H1 (cell line): ENCODE measurements at regions not wholly inside any gene's neighbourhood (a gene's known extent, or its start where the extent isn't known, plus 50 kb on each side); places are given as distances from the start of the nearest gene placed in this dataset.

Source experiments
- CTCF ChIA-PET: fragments of 300-600 bp; sonication (Branson Sonifier 250); formaldehyde crosslinking; loops from one replicate; lab custom pipeline; 2021; ENCODE audit not compliant: partially characterized antibody; lab: Charles Lee
- POLR2A ChIA-PET: fragments of 300-600 bp; sonication (Branson Sonifier 250); formaldehyde crosslinking; loops from one replicate; lab custom pipeline; 2021; ENCODE audit warnings: inconsistent platforms; ENCODE audit not compliant: partially characterized antibody; lab: Charles Lee
- DNase-seq, 2 experiments: peaks; one replicate each; pipeline versions ENCODE4 v3.0.0 to v3.0.0-alpha.2; 2010 to 2022; ENCODE audit warnings: low spot score in 2 of 2, low read depth in 1 of 2, mixed read lengths in 1 of 2
- FAIRE-seq: peaks from 2 replicates; lab custom pipeline; 2011; peaks lifted over from hg19 to GRCh38; lab: Jason Lieb, UNC
- H2AFZ ChIP-seq: 2 replicates; pipeline ENCODE4 v1.8.1; 2012; ENCODE audit warnings: low read length, inconsistent platforms
- H2AK5ac ChIP-seq: 2 replicates; pipeline ENCODE4 v1.6.1; 2013; ENCODE audit warnings: low read depth, low read length
- H2BK120ac ChIP-seq: replicated peaks from 2 replicates; pipeline ENCODE3; 2013; ENCODE audit warnings: low read depth, low read length, inconsistent platforms
- H2BK12ac ChIP-seq: 2 replicates; pipeline ENCODE4 v1.6.1; 2013; ENCODE audit warnings: low read depth, low read length
- H2BK15ac ChIP-seq: 2 replicates; pipeline ENCODE4 v1.6.1; 2013; ENCODE audit warnings: low read length
- H2BK20ac ChIP-seq: 2 replicates; pipeline ENCODE4 v1.6.1; 2013; ENCODE audit warnings: low read length
- H2BK5ac ChIP-seq: 2 replicates; pipeline ENCODE4 v1.6.1; 2013; ENCODE audit warnings: low read depth, low read length
- H3K14ac ChIP-seq: 2 replicates; pipeline ENCODE4 v1.6.1; 2013; ENCODE audit warnings: inconsistent platforms; ENCODE audit not compliant: insufficient read length
- H3K18ac ChIP-seq: 2 replicates; pipeline ENCODE4 v1.6.1; 2013; ENCODE audit warnings: low read length; ENCODE audit errors: extremely low read depth
- H3K23ac ChIP-seq: 2 replicates; pipeline ENCODE4 v1.6.1; 2013; ENCODE audit warnings: inconsistent platforms; ENCODE audit not compliant: insufficient read length
- H3K23me2 ChIP-seq: 2 replicates; pipeline ENCODE4 v1.6.1; 2013; ENCODE audit warnings: low read depth, low read length
- H3K27ac ChIP-seq: 2 replicates; pipeline ENCODE4 v1.6.1; 2011; ENCODE audit warnings: low read depth, low read length, inconsistent platforms
- H3K27me3 ChIP-seq, 4 experiments: replicated peaks in 1 of 4; 1 replicate in 1 of 4; 2 replicates in 3 of 4; pipeline versions ENCODE4 v1.6.1 to v1.8.1; 2011 to 2013; ENCODE audit warnings: low read length in 3 of 4, mild to moderate bottlenecking in 3 of 4, inconsistent platforms in 2 of 4, mixed read lengths in 2 of 4, moderate library complexity in 1 of 4; ENCODE audit not compliant: control insufficient read depth in 3 of 4, insufficient read depth in 3 of 4; ENCODE audit errors: extremely low read depth in 1 of 4
- H3K36me3 ChIP-seq, 4 experiments: 2 replicates each; pipeline versions ENCODE4 v1.6.1 to v1.8.1; 2011 to 2013; ENCODE audit warnings: mild to moderate bottlenecking in 4 of 4, low read length in 3 of 4, moderate library complexity in 2 of 4, control low read depth in 1 of 4, inconsistent platforms in 1 of 4; ENCODE audit not compliant: insufficient read depth in 4 of 4, control insufficient read depth in 2 of 4
- H3K4ac ChIP-seq: replicated peaks from 2 replicates; pipeline ENCODE3; 2013; ENCODE audit warnings: low read length, low read depth, mixed read lengths, inconsistent platforms; ENCODE audit not compliant: insufficient read length
- H3K4me1 ChIP-seq, 4 experiments: replicated peaks in 1 of 4; 1 replicate in 1 of 4; 2 replicates in 3 of 4; pipeline versions ENCODE4 v1.6.1 to v1.8.1; 2011 to 2013; ENCODE audit warnings: low read length in 3 of 4, inconsistent platforms in 2 of 4, mixed read lengths in 1 of 4; ENCODE audit not compliant: insufficient read depth in 4 of 4, control insufficient read depth in 3 of 4
- H3K4me2 ChIP-seq, 2 experiments: 2 replicates each; pipeline versions ENCODE4 v1.6.1 to v1.8.1; 2011 to 2013; ENCODE audit warnings: low read depth in 2 of 2, low read length in 2 of 2, control low read depth in 1 of 2, inconsistent platforms in 1 of 2, mild to moderate bottlenecking in 1 of 2; ENCODE audit not compliant: insufficient read depth in 1 of 2
- H3K4me3 ChIP-seq, 4 experiments: fragments of 200-600, 300-600 bp in 1 of 4; sonication (generic), shearing (Covaris generic), sonication (Bioruptor Twin) in 1 of 4; 2 replicates each; pipeline versions ENCODE4 v1.5.1 to v1.8.1; 2011 to 2016; ENCODE audit warnings: low read length in 4 of 4, low read depth in 3 of 4, control low read depth in 2 of 4, inconsistent platforms in 2 of 4, mild to moderate bottlenecking in 2 of 4, mixed read lengths in 1 of 4, moderate library complexity in 1 of 4; ENCODE audit not compliant: insufficient read depth in 2 of 4; ENCODE audit errors: extremely low read depth in 1 of 4
- H3K56ac ChIP-seq: replicated peaks from 2 replicates; pipeline ENCODE3; 2013; ENCODE audit warnings: low read depth, mild to moderate bottlenecking, mixed read lengths, low read length, inconsistent platforms; ENCODE audit not compliant: insufficient read length
- H3K79me1 ChIP-seq: 2 replicates; pipeline ENCODE4 v1.6.1; 2013; ENCODE audit warnings: low read depth, low read length, control low read depth
- H3K79me2 ChIP-seq, 2 experiments: 2 replicates each; pipeline versions ENCODE4 v1.6.1 to v1.8.1; 2012 to 2013; ENCODE audit warnings: low read length in 2 of 2, mild to moderate bottlenecking in 2 of 2, inconsistent platforms in 1 of 2; ENCODE audit not compliant: insufficient read depth in 2 of 2, control insufficient read depth in 1 of 2
- H3K9ac ChIP-seq, 4 experiments: replicated peaks in 1 of 4; 1 replicate in 1 of 4; 2 replicates in 3 of 4; pipeline versions ENCODE4 v1.6.1 to v1.8.1; 2011 to 2013; ENCODE audit warnings: low read depth in 3 of 4, low read length in 3 of 4, control low read depth in 2 of 4, mild to moderate bottlenecking in 2 of 4, moderate library complexity in 2 of 4, inconsistent platforms in 1 of 4; ENCODE audit errors: extremely low read depth in 1 of 4
- H3K9me3 ChIP-seq, 2 experiments: 2 replicates each; pipeline versions ENCODE4 v1.6.1 to v1.8.1; 2012 to 2013; ENCODE audit warnings: mild to moderate bottlenecking in 2 of 2, moderate library complexity in 2 of 2, control low read depth in 1 of 2, inconsistent platforms in 1 of 2, low read depth in 1 of 2, low read length in 1 of 2, mixed read lengths in 1 of 2; ENCODE audit not compliant: insufficient read depth in 2 of 2
- H4K20me1 ChIP-seq, 2 experiments: replicated peaks in 1 of 2; 2 replicates each; pipeline versions ENCODE3 to v1.8.1; 2011 to 2013; ENCODE audit warnings: inconsistent platforms in 2 of 2, low read length in 2 of 2, mild to moderate bottlenecking in 1 of 2; ENCODE audit not compliant: insufficient read depth in 2 of 2, control insufficient read depth in 1 of 2
- H4K5ac ChIP-seq: 2 replicates; pipeline ENCODE4 v1.6.1; 2013; ENCODE audit warnings: low read length, low read depth, mixed read lengths, inconsistent platforms; ENCODE audit not compliant: insufficient read length
- H4K8ac ChIP-seq: 2 replicates; pipeline ENCODE4 v1.8.0; 2013; ENCODE audit warnings: mild to moderate bottlenecking, moderate library complexity, low read length, inconsistent platforms; ENCODE audit not compliant: insufficient read depth; ENCODE audit errors: extremely low read depth
- H4K91ac ChIP-seq: replicated peaks from 2 replicates; pipeline ENCODE3; 2013; ENCODE audit warnings: low read length, mixed read lengths, inconsistent platforms; ENCODE audit not compliant: insufficient read length
- BACH1 ChIP-seq: IDR thresholded peaks from 2 replicates; pipeline ENCODE4 v1.6.1; 2012; ENCODE audit warnings: low read length, improper control_type of control experiment
- EZH2 ChIP-seq: fragments of 200-600 bp; sonication (generic); IDR thresholded peaks from 2 replicates; pipeline ENCODE4 v1.7.1; 2012; ENCODE audit warnings: low read depth, mild to moderate bottlenecking, moderate library complexity, low read length, inconsistent platforms; ENCODE audit not compliant: severe bottlenecking
- GTF2F1 ChIP-seq: IDR thresholded peaks from 2 replicates; pipeline ENCODE4 v1.6.1; 2012; ENCODE audit warnings: low read depth, low read length, improper control_type of control experiment, borderline replicate concordance
- HDAC2 ChIP-seq, 2 experiments: fragments of 300-600 bp in 1 of 2; sonication (generic) in 1 of 2; IDR thresholded peaks; 2 replicates each; pipeline ENCODE4 v1.6.1; 2011 to 2012; ENCODE audit warnings: low read depth in 2 of 2, low read length in 2 of 2, mild to moderate bottlenecking in 2 of 2, moderate library complexity in 2 of 2, borderline replicate concordance in 1 of 2, inconsistent platforms in 1 of 2
- NANOG ChIP-seq: IDR thresholded peaks from 2 replicates; pipeline ENCODE4 v1.6.1; 2011; ENCODE audit warnings: low read length, low read depth, mild to moderate bottlenecking, inconsistent platforms; ENCODE audit not compliant: insufficient read depth, poor library complexity, severe bottlenecking
- RFX5 ChIP-seq: IDR thresholded peaks from 2 replicates; pipeline ENCODE4 v1.6.1; 2011; ENCODE audit warnings: low read depth, low read length, improper control_type of control experiment, borderline replicate concordance
- RNF2 ChIP-seq: fragments of 200-900, 300-1000 bp; sonication (generic); IDR thresholded peaks from 2 replicates; pipeline ENCODE4 v1.7.1; 2016; ENCODE audit warnings: borderline replicate concordance, low read depth, mild to moderate bottlenecking, antibody characterized with exemption, low read length; ENCODE audit not compliant: poor library complexity, severe bottlenecking; ENCODE audit errors: missing control alignments
- SP2 ChIP-seq: IDR thresholded peaks from 2 replicates; pipeline ENCODE4 v1.6.1; 2012; ENCODE audit warnings: mild to moderate bottlenecking, low read length, inconsistent platforms
- SUZ12 ChIP-seq: fragments of 200-600 bp; sonication (generic); IDR thresholded peaks from 2 replicates; pipeline ENCODE4 v1.6.1; 2012; ENCODE audit warnings: mild to moderate bottlenecking, inconsistent platforms, low read length, moderate library complexity, mixed read lengths
- WGBS, 2 experiments: shearing (Covaris generic) in 1 of 2; methylation state at CpG; one replicate each; pipeline versions ENCODE4 v1.1.6 to v1.1.7; 2013 to 2015; ENCODE audit warnings: low lambda C conversion rate in 2 of 2, mixed read lengths in 2 of 2, inconsistent platforms in 1 of 2, low coverage in 1 of 2, missing lambda C conversion rate in 1 of 2; ENCODE audit not compliant: insufficient replicate concordance in 2 of 2, insufficient coverage in 1 of 2, insufficient read length in 1 of 2; ENCODE audit errors: extremely low coverage in 1 of 2, missing lambda C conversion rate in 1 of 2; 5-methylcytosine and 5-hydroxymethylcytosine counted together
- TF ChIP-seq, protein P1 (sequence below): IDR thresholded peaks from 2 replicates; pipeline ENCODE4 v1.6.1; 2012; ENCODE audit warnings: inconsistent platforms
- TF ChIP-seq, protein P2 (sequence below): IDR thresholded peaks from 2 replicates; pipeline ENCODE4 v1.6.1; 2012; ENCODE audit warnings: low read length, inconsistent platforms

DNA sequence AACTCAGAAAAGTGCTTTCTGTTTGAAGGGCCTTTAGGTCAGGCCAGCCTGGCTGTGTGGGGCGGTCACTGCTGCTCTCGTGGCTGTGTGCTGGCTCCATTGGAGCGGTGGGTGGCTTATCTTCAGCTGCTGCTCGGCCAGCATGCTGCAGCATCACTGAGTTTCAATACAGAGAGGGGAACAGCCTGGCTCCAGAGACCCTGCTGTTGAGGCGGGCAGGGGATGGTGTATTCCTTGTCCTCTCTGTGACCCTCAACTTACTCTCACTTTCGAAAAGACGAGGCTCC, 248.5 kb upstream of the ONECUT1 start:
- CTCF ChIA-PET = interaction anchor here (0.9 to 1.1 kb wide), 3 partner anchors 9 to 159 kb away, joined by 3 read pairs; no protein-coding TSS in a partner anchor
- no peaks in the 10 kb centered on the region for H3K4me1 ChIP-seq
- no peak overlapping the region for H2BK20ac ChIP-seq
- no peak for FAIRE-seq
- DNase-seq = no peak
- H3K4me2 ChIP-seq = no peak overlapping the region
- H3K79me1 ChIP-seq = no peaks in the 10 kb centered on the region
- no peaks in the 10 kb centered on the region for H3K79me2 ChIP-seq
- H2BK120ac ChIP-seq = no peak overlapping the region
- POLR2A ChIA-PET = no interaction called here
- no peaks in the 10 kb centered on the region for H3K9me3 ChIP-seq
- no peaks in the 10 kb centered on the region for H3K27me3 ChIP-seq
- H4K20me1 ChIP-seq = no peaks in the 10 kb centered on the region
- no peak overlapping the region for H3K14ac ChIP-seq
- no peak overlapping the region for H2BK15ac ChIP-seq
- no peak overlapping the region for H3K9ac ChIP-seq
- no peak overlapping the region for H3K18ac ChIP-seq
- H2BK5ac ChIP-seq = no peak overlapping the region
- no peak overlapping the region for H4K91ac ChIP-seq
- H2BK12ac ChIP-seq = no peak overlapping the region
- H3K56ac ChIP-seq = no peak overlapping the region
- no peak overlapping the region for H3K27ac ChIP-seq
- 87% methylated on average over 7 of the region's 7 CpGs; no CpG with 5 or more reads in 1 of the 2 experiments for WGBS, 2 experiments
- no peak overlapping the region for H3K4me3 ChIP-seq
- no peaks in the 10 kb centered on the region for H3K23me2 ChIP-seq
- H2AFZ ChIP-seq = peak overlapping the region; percentile 73; the same call in 1 of the 2 replicates
- no peak overlapping the region for H3K4ac ChIP-seq
- H3K23ac ChIP-seq = no peak overlapping the region
- H4K8ac ChIP-seq = no peak overlapping the region
- no peak overlapping the region for H4K5ac ChIP-seq
- no peaks in the 10 kb centered on the region for H3K36me3 ChIP-seq
- H2AK5ac ChIP-seq = no peak overlapping the region
- TF ChIP-seq, protein P1, sequence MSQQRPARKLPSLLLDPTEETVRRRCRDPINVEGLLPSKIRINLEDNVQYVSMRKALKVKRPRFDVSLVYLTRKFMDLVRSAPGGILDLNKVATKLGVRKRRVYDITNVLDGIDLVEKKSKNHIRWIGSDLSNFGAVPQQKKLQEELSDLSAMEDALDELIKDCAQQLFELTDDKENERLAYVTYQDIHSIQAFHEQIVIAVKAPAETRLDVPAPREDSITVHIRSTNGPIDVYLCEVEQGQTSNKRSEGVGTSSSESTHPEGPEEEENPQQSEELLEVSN = no peak
- TF ChIP-seq SUZ12 = no peak
- TF ChIP-seq SP2 = no peak
- TF ChIP-seq, protein P2, sequence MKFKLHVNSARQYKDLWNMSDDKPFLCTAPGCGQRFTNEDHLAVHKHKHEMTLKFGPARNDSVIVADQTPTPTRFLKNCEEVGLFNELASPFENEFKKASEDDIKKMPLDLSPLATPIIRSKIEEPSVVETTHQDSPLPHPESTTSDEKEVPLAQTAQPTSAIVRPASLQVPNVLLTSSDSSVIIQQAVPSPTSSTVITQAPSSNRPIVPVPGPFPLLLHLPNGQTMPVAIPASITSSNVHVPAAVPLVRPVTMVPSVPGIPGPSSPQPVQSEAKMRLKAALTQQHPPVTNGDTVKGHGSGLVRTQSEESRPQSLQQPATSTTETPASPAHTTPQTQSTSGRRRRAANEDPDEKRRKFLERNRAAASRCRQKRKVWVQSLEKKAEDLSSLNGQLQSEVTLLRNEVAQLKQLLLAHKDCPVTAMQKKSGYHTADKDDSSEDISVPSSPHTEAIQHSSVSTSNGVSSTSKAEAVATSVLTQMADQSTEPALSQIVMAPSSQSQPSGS = no peak
- TF ChIP-seq GTF2F1 = no peak
- no peak for TF ChIP-seq NANOG
- no peak for TF ChIP-seq RFX5
- no peak for TF ChIP-seq RNF2
- TF ChIP-seq BACH1 = no peak
- no peak for TF ChIP-seq EZH2
- TF ChIP-seq HDAC2 (IDR thresholded peaks at IDR 0.05; ENCODE audit: borderline replicate concordance in 1 of 2, low read depth in 2 of 2, low read length in 2 of 2) = no peak
